Activated CD8-positive, alpha-beta memory T cell treated with anti-CD3 and anti-CD28 coated beads, Interleukin-2, amount 50 U/mL, for 4 hours (primary cell): ENCODE measurements at regions not wholly inside any gene's neighbourhood (a gene's known extent, or its start where the extent isn't known, plus 50 kb on each side); places are given as distances from the start of the nearest gene placed in this dataset.

Source experiments
- DNase-seq: peaks from one replicate; pipeline ENCODE4 v3.0.0-alpha.2; 2020

- DNase-seq = no peak
Observed at GRCh38 chr1:234988155-234988517, 140.5 kb downstream of the TOMM20 start.

GRCh38 chr1:234987415-234988154 is 141.1 kb downstream of the TOMM20 start:
- DNase-seq = no peak

GRCh38 chr1:234986750-234987414 is 141.8 kb downstream of the TOMM20 start:
- no peak for DNase-seq

- no peak for DNase-seq
Observed at GRCh38 chr1:234985516-234986294, 142.9 kb downstream of the TOMM20 start.

- DNase-seq = no peak
Observed at GRCh38 chr1:234985007-234985370, 143.6 kb downstream of the TOMM20 start.

- no peak for DNase-seq
Observed at GRCh38 chr1:234983564-234984238, 144.9 kb downstream of the TOMM20 start.

GRCh38 chr1:234981758-234982157 is 146.9 kb downstream of the TOMM20 start:
- DNase-seq = no peak

GRCh38 chr1:234980645-234981396 is 147.8 kb downstream of the TOMM20 start:
- peak; percentile 75 for DNase-seq

GRCh38 chr1:234980291-234980644 is 148.4 kb downstream of the TOMM20 start:
- no peak for DNase-seq

- no peak for DNase-seq
Observed at GRCh38 chr1:234979296-234980279, 149.0 kb downstream of the TOMM20 start.

GRCh38 chr1:234978397-234979295 is 150.0 kb downstream of the TOMM20 start:
- DNase-seq = peak; percentile 48

GRCh38 chr1:234977875-234978396 is 150.7 kb downstream of the TOMM20 start:
- no peak for DNase-seq

GRCh38 chr1:234976861-234977680 is 151.6 kb downstream of the TOMM20 start:
- no peak for DNase-seq

- no peak for DNase-seq
Observed at GRCh38 chr1:234975941-234976860, 152.4 kb downstream of the TOMM20 start.

- no peak for DNase-seq
Observed at GRCh38 chr1:234975122-234975940, 153.3 kb downstream of the TOMM20 start.

- DNase-seq = no peak
Observed at GRCh38 chr1:234973426-234974250, 155.0 kb downstream of the TOMM20 start.
